BLaER1 treated with 17β-estradiol and CSF1 and Interleukin-3, amounts not matched to agents 10 nM and 100 nM (cell line): ENCODE measurements at regions not wholly inside any gene's neighbourhood (a gene's known extent, or its start where the extent isn't known, plus 50 kb on each side); places are given as distances from the start of the nearest gene placed in this dataset.
A peak's percentile ranks its signal among the peaks of the same experiment; 100 is the strongest.

ENCODE experiments used
- H3K27ac ChIP-seq, 11 experiments: shearing (Covaris generic); formaldehyde crosslinking; 2 replicates each; pipeline ENCODE4 v1.8.1; 2022
- H3K27me3 ChIP-seq, 11 experiments: shearing (Covaris generic); formaldehyde crosslinking; 2 replicates each; pipeline ENCODE4 v1.8.1; 2022
- H3K36me3 ChIP-seq, 11 experiments: shearing (Covaris generic); formaldehyde crosslinking; 2 replicates each; pipeline ENCODE4 v1.8.1; 2022
- H3K4me1 ChIP-seq, 10 experiments: shearing (Covaris generic); formaldehyde crosslinking; 2 replicates each; pipeline ENCODE4 v1.8.1; 2022
- H3K4me2 ChIP-seq, 11 experiments: shearing (Covaris generic); formaldehyde crosslinking; 2 replicates each; pipeline ENCODE4 v1.8.1; 2022
- H3K4me3 ChIP-seq, 10 experiments: shearing (Covaris generic); formaldehyde crosslinking; 2 replicates each; pipeline ENCODE4 v1.8.1; 2022
- H3K9ac ChIP-seq, 11 experiments: shearing (Covaris generic); formaldehyde crosslinking; 2 replicates each; pipeline ENCODE4 v1.8.1; 2022
- H3K9me3 ChIP-seq, 11 experiments: shearing (Covaris generic); formaldehyde crosslinking; replicated peaks in 1 of 11; 2 replicates each; pipeline ENCODE4 v1.8.1; 2022
- H4K20me1 ChIP-seq, 11 experiments: shearing (Covaris generic); formaldehyde crosslinking; 2 replicates each; pipeline ENCODE4 v1.8.1; 2022
- Cebpa-rat ChIP-seq, 11 experiments: shearing (Covaris generic); IDR thresholded peaks; 2 replicates each; pipeline ENCODE4 v1.8.1; 2022

- TF ChIP-seq Cebpa-rat (IDR thresholded peaks at IDR 0.05) = no peak
- no peaks in the 10 kb centered on the region for H3K36me3 ChIP-seq
- H3K4me1 ChIP-seq = no peaks in the 10 kb centered on the region
- H3K4me2 ChIP-seq = no peak overlapping the region
- no peak overlapping the region for H3K9ac ChIP-seq
- peaks cover 14 to 36% (median 28%) of the 10 kb centered on the region in 11 experiments for H3K9me3 ChIP-seq
- no peaks in the 10 kb centered on the region for H4K20me1 ChIP-seq
- no peak overlapping the region for H3K4me3 ChIP-seq
- H3K27me3 ChIP-seq = no peaks in the 10 kb centered on the region
- H3K27ac ChIP-seq = no peak overlapping the region
Observed at GRCh38 chr2:9085353-9085752, 81.9 kb upstream of the MBOAT2 start.

GRCh38 chr2:9083287-9083686, 79.8 kb upstream of the MBOAT2 start:
- no peak for TF ChIP-seq Cebpa-rat (IDR thresholded peaks at IDR 0.05)
- no peaks in the 10 kb centered on the region for H4K20me1 ChIP-seq
- H3K4me3 ChIP-seq = no peak overlapping the region

GRCh38 chr2:9082158-9082557, 78.7 kb upstream of the MBOAT2 start:
- Histone ChIP-seq H3K9me3 (peaks cover 14 to 45% (median 30%) of the 10 kb centered on the region in 11 experiments), H3K4me2 (no peak overlapping the region), H3K27ac (no peak overlapping the region), H3K4me3 (no peak overlapping the region), H3K4me1 (no peaks in the 10 kb centered on the region), H3K9ac (no peak overlapping the region), H4K20me1 (no peaks in the 10 kb centered on the region), H3K36me3 (no peaks in the 10 kb centered on the region), H3K27me3 (no peaks in the 10 kb centered on the region)
- no peak for TF ChIP-seq Cebpa-rat (IDR thresholded peaks at IDR 0.05)

More at GRCh38 chr2:9083287-9083686, 79.8 kb upstream of the MBOAT2 start:
- peaks cover 14 to 43% (median 30%) of the 10 kb centered on the region in 11 experiments for H3K9me3 ChIP-seq
- no peaks in the 10 kb centered on the region for H3K36me3 ChIP-seq
- no peak overlapping the region for H3K4me2 ChIP-seq
- no peaks in the 10 kb centered on the region for H3K4me1 ChIP-seq
- H3K9ac ChIP-seq = no peak overlapping the region
- no peak overlapping the region for H3K27ac ChIP-seq
- no peaks in the 10 kb centered on the region for H3K27me3 ChIP-seq

GRCh38 chr2:9081750-9082149, 78.3 kb upstream of the MBOAT2 start:
- H3K9me3 ChIP-seq = peaks cover 14 to 45% (median 30%) of the 10 kb centered on the region in 11 experiments
- no peak overlapping the region for H3K4me3 ChIP-seq
- H3K36me3 ChIP-seq = no peaks in the 10 kb centered on the region
- no peaks in the 10 kb centered on the region for H4K20me1 ChIP-seq
- TF ChIP-seq Cebpa-rat (IDR thresholded peaks at IDR 0.05) = no peak
- no peak overlapping the region for H3K9ac ChIP-seq
- H3K27me3 ChIP-seq = no peaks in the 10 kb centered on the region
- no peak overlapping the region for H3K27ac ChIP-seq
- no peaks in the 10 kb centered on the region for H3K4me1 ChIP-seq
- H3K4me2 ChIP-seq = no peak overlapping the region

GRCh38 chr2:9078405-9078804, 74.9 kb upstream of the MBOAT2 start:
- no peak overlapping the region for H3K9ac ChIP-seq
- TF ChIP-seq Cebpa-rat (IDR thresholded peaks at IDR 0.05) = no peak
- H3K4me3 ChIP-seq = no peak overlapping the region
- peaks cover 14 to 35% (median 23%) of the 10 kb centered on the region in 11 experiments for H3K9me3 ChIP-seq
- no peak overlapping the region for H3K27ac ChIP-seq
- H3K4me1 ChIP-seq = no peaks in the 10 kb centered on the region
- no peak overlapping the region for H3K4me2 ChIP-seq
- no peaks in the 10 kb centered on the region for H3K36me3 ChIP-seq
- no peaks in the 10 kb centered on the region for H3K27me3 ChIP-seq
- no peaks in the 10 kb centered on the region for H4K20me1 ChIP-seq

- Histone ChIP-seq H3K36me3 (no peaks in the 10 kb centered on the region), H3K4me1 (no peaks in the 10 kb centered on the region), H3K9ac (no peak overlapping the region), H3K27me3 (no peaks in the 10 kb centered on the region), H3K27ac (no peak overlapping the region), H3K9me3 (peaks cover 13 to 28% (median 18%) of the 10 kb centered on the region in 11 experiments), H3K4me2 (no peak overlapping the region), H4K20me1 (no peaks in the 10 kb centered on the region), H3K4me3 (no peak overlapping the region)
- no peak for TF ChIP-seq Cebpa-rat (IDR thresholded peaks at IDR 0.05)
Observed at GRCh38 chr2:9077691-9078090, 74.2 kb upstream of the MBOAT2 start.

GRCh38 chr2:9076755-9077154, 73.3 kb upstream of the MBOAT2 start:
- Histone ChIP-seq H4K20me1 (no peaks in the 10 kb centered on the region), H3K36me3 (no peaks in the 10 kb centered on the region), H3K27me3 (no peaks in the 10 kb centered on the region), H3K9me3 (peaks cover 4 to 19% (median 9%) of the 10 kb centered on the region in 11 experiments), H3K27ac (no peak overlapping the region), H3K4me3 (no peak overlapping the region), H3K4me1 (no peaks in the 10 kb centered on the region), H3K9ac (no peak overlapping the region), H3K4me2 (no peak overlapping the region)
- TF ChIP-seq Cebpa-rat (IDR thresholded peaks at IDR 0.05) = 0 out of 22 replicates have a peak, but pooled peaks of 1 of the 11 experiments have one; percentile 28

GRCh38 chr2:9076210-9076609, 72.7 kb upstream of the MBOAT2 start:
- H3K4me3 ChIP-seq = no peak overlapping the region
- no peak for TF ChIP-seq Cebpa-rat (IDR thresholded peaks at IDR 0.05)
- H3K4me2 ChIP-seq = no peak overlapping the region
- H4K20me1 ChIP-seq = no peaks in the 10 kb centered on the region
- peaks cover 0 to 13% (median 3%) of the 10 kb centered on the region in 11 experiments; a peak in 17 of 22 replicates for H3K9me3 ChIP-seq
- no peaks in the 10 kb centered on the region for H3K4me1 ChIP-seq
- H3K27ac ChIP-seq = no peak overlapping the region
- no peaks in the 10 kb centered on the region for H3K27me3 ChIP-seq
- H3K9ac ChIP-seq = no peak overlapping the region
- H3K36me3 ChIP-seq = no peaks in the 10 kb centered on the region

- H3K9me3 ChIP-seq = peaks cover 0 to 7% (median 0%) of the 10 kb centered on the region in 11 experiments; a peak in 4 of 22 replicates
- H4K20me1 ChIP-seq = no peaks in the 10 kb centered on the region
- H3K27ac ChIP-seq = no peak overlapping the region
- H3K4me1 ChIP-seq = no peaks in the 10 kb centered on the region
- no peak overlapping the region for H3K4me3 ChIP-seq
- no peak overlapping the region for H3K9ac ChIP-seq
- no peak overlapping the region for H3K4me2 ChIP-seq
- H3K36me3 ChIP-seq = no peaks in the 10 kb centered on the region
- TF ChIP-seq Cebpa-rat (IDR thresholded peaks at IDR 0.05) = no peak
- H3K27me3 ChIP-seq = no peaks in the 10 kb centered on the region
Observed at GRCh38 chr2:9074930-9075329, 71.4 kb upstream of the MBOAT2 start.

- Histone ChIP-seq H3K36me3 (no peaks in the 10 kb centered on the region; a peak in 1 of 22 replicates), H3K9ac (no peak overlapping the region), H3K9me3 (peaks cover 20 to 33% (median 27%) of the 10 kb centered on the region in 11 experiments), H3K4me2 (no peak overlapping the region), H3K4me3 (no peak overlapping the region), H3K4me1 (no peaks in the 10 kb centered on the region), H4K20me1 (no peaks in the 10 kb centered on the region), H3K27me3 (no peaks in the 10 kb centered on the region), H3K27ac (no peak overlapping the region)
- no peak for TF ChIP-seq Cebpa-rat (IDR thresholded peaks at IDR 0.05)
Observed at GRCh38 chr2:9071584-9072124, 68.2 kb upstream of the MBOAT2 start.
